PFSK-1 (cell line): ENCODE measurements at regions not wholly inside any gene's neighbourhood (a gene's known extent, or its start where the extent isn't known, plus 50 kb on each side); places are given as distances from the start of the nearest gene placed in this dataset.

ENCODE experiments used
- FOXP2 ChIP-seq: optimal IDR thresholded peaks from 2 replicates; pipeline ENCODE3; 2011; ENCODE audit warnings: borderline replicate concordance, control low read depth, inconsistent platforms; ENCODE audit not compliant: insufficient read depth; ENCODE audit errors: extremely low read length, extremely low read depth
- POLR2AphosphoS5 ChIP-seq: IDR thresholded peaks from 2 replicates; pipeline ENCODE4 v1.6.1; 2012; ENCODE audit warnings: low read depth, mild to moderate bottlenecking, control low read depth, low read length, moderate library complexity
- REST ChIP-seq, 2 experiments: IDR thresholded peaks; 2 replicates each; pipeline versions ENCODE4 v1.6.1 to v1.8.0; 2011 to 2012; ENCODE audit warnings: low read depth in 2 of 2, low read length in 2 of 2, control low read depth in 1 of 2, inconsistent platforms in 1 of 2, mild to moderate bottlenecking in 1 of 2, moderate library complexity in 1 of 2; ENCODE audit not compliant: insufficient read depth in 1 of 2
- SIN3A ChIP-seq: IDR thresholded peaks from 2 replicates; pipeline ENCODE4 v1.6.1; 2012; ENCODE audit warnings: mild to moderate bottlenecking, low read length, moderate library complexity, borderline replicate concordance; ENCODE audit not compliant: insufficient read depth
- TAF1 ChIP-seq: IDR thresholded peaks from 2 replicates; pipeline ENCODE4 v1.6.1; 2012; ENCODE audit warnings: low read length, control low read depth, borderline replicate concordance; ENCODE audit not compliant: insufficient read depth

GRCh38 chr2:145157741-145158591 lies 638.0 kb upstream of the ZEB2 start:
- TF ChIP-seq FOXP2 (peak; percentile 70), POLR2AphosphoS5 (no peak)

- TF ChIP-seq FOXP2 = no peak
- TF ChIP-seq SIN3A = no peak
- TF ChIP-seq POLR2AphosphoS5 = no peak
- no peak for TF ChIP-seq TAF1
- no peak for TF ChIP-seq REST (IDR thresholded peaks at IDR 0.05; ENCODE audit: insufficient read depth in 1 of 2, low read depth in 2 of 2, low read length in 2 of 2)
Measured at GRCh38 chr2:145157036-145157675, 637.2 kb upstream of the ZEB2 start.

GRCh38 chr2:145156199-145156598 lies 636.3 kb upstream of the ZEB2 start:
- TF ChIP-seq SIN3A (no peak), POLR2AphosphoS5 (no peak), REST (IDR thresholded peaks at IDR 0.05; ENCODE audit: insufficient read depth in 1 of 2, low read depth in 2 of 2, low read length in 2 of 2) (no peak), FOXP2 (no peak), TAF1 (no peak)

GRCh38 chr2:145155196-145155595 lies 635.3 kb upstream of the ZEB2 start:
- TF ChIP-seq REST (IDR thresholded peaks at IDR 0.05; ENCODE audit: insufficient read depth in 1 of 2, low read depth in 2 of 2, low read length in 2 of 2) (no peak), TAF1 (no peak), FOXP2 (no peak), SIN3A (no peak), POLR2AphosphoS5 (no peak)

GRCh38 chr2:145154731-145155130 lies 634.8 kb upstream of the ZEB2 start:
- TF ChIP-seq TAF1 (no peak), REST (IDR thresholded peaks at IDR 0.05; ENCODE audit: insufficient read depth in 1 of 2, low read depth in 2 of 2, low read length in 2 of 2) (no peak)
